PC-3 (cell line): ENCODE measurements at regions not wholly inside any gene's neighbourhood (a gene's known extent, or its start where the extent isn't known, plus 50 kb on each side); places are given as distances from the start of the nearest gene placed in this dataset.
"Not testable (repeated sequence)": the region's sequence is repeated elsewhere in the genome, so short reads cannot be mapped to it uniquely, and the experiment has no call there.

ENCODE experiments used
- ATAC-seq: fragments of 200-7000 bp; cut with Tn5 transposase; 2 replicates; pipeline ENCODE4 v1.9.1; 2020; ENCODE audit warnings: mild to moderate bottlenecking, moderate library complexity
- BruUV-seq: library from RNA; stranded (reverse); fragments of 400-500 nt; replicated peaks from 2 replicates; lab custom pipeline; 2021; lab: Mats Ljungman, UMichigan
- CTCF ChIA-PET: fragments of 300-600 bp; sonication (Branson Sonifier 250); formaldehyde crosslinking; loops from one replicate; lab custom pipeline; 2022; ENCODE audit warnings: antibody characterized with exemption; lab: Charles Lee
- POLR2A ChIA-PET: fragments of 300-600 bp; sonication (Branson Sonifier 250); formaldehyde crosslinking; loops from one replicate; lab custom pipeline; 2022; ENCODE audit warnings: antibody characterized with exemption; ENCODE audit not compliant: unreplicated experiment; lab: Charles Lee
- DNase-seq: peaks from one replicate; pipeline ENCODE4 v3.0.0-alpha.2; 2015
- H2AFZ ChIP-seq: fragments of 300-600 bp; sonication (generic); 2 replicates; pipeline ENCODE4 v1.6.0; 2016; ENCODE audit warnings: antibody characterized with exemption, low read length
- H3F3A ChIP-seq: fragments of 300-600 bp; sonication (generic); one replicate; pipeline ENCODE4 v1.6.0; 2017; ENCODE audit warnings: antibody characterized with exemption, low read length, control low read depth, mild to moderate bottlenecking; ENCODE audit not compliant: unreplicated experiment
- H3K27ac ChIP-seq: fragments of 300-600 bp; sonication (generic); 2 replicates; pipeline ENCODE4 v1.5.1; 2016; ENCODE audit warnings: mild to moderate bottlenecking, low read length
- H3K27me3 ChIP-seq: fragments of 300-600 bp; sonication (generic); 2 replicates; pipeline ENCODE4 v1.6.1; 2016; ENCODE audit warnings: low read length, mixed read lengths
- H3K36me3 ChIP-seq: fragments of 300-600 bp; sonication (generic); 2 replicates; pipeline ENCODE4 v1.6.1; 2016; ENCODE audit warnings: low read depth, mixed run types, low read length, mixed read lengths
- H3K4me1 ChIP-seq: fragments of 300-600 bp; sonication (generic); 2 replicates; pipeline ENCODE4 v1.5.1; 2016; ENCODE audit warnings: low read length; ENCODE audit not compliant: insufficient read depth
- H3K4me2 ChIP-seq: fragments of 300-600 bp; sonication (generic); 2 replicates; pipeline ENCODE4 v1.6.0; 2016; ENCODE audit warnings: low read length
- H3K4me3 ChIP-seq: fragments of 300-600 bp; sonication (generic); 2 replicates; pipeline ENCODE4 v1.5.1; 2016; ENCODE audit warnings: mild to moderate bottlenecking, low read length, mixed read lengths
- H3K79me2 ChIP-seq: fragments of 300-600 bp; sonication (generic); 2 replicates; pipeline ENCODE4 v1.6.1; 2017; ENCODE audit warnings: low read length, mixed read lengths
- H3K9ac ChIP-seq: fragments of 300-600 bp; sonication (generic); 2 replicates; pipeline ENCODE4 v1.6.0; 2016; ENCODE audit warnings: mild to moderate bottlenecking, low read length
- H3K9me2 ChIP-seq: fragments of 300-600 bp; sonication (generic); replicated peaks from 2 replicates; pipeline ENCODE4 v1.6.1; 2016; ENCODE audit warnings: mixed run types, low read length, mixed read lengths
- H3K9me3 ChIP-seq: fragments of 300-600 bp; sonication (generic); 2 replicates; pipeline ENCODE4 v1.6.1; 2016; ENCODE audit warnings: low read length, mixed read lengths
- H4K20me1 ChIP-seq: fragments of 300-600 bp; sonication (generic); 2 replicates; pipeline ENCODE4 v1.6.1; 2016; ENCODE audit warnings: low read length, mixed read lengths
- CTCF ChIP-seq: fragments of 300-600 bp; sonication (generic); conservative IDR thresholded peaks from 2 replicates; pipeline ENCODE4 v1.5.1; 2017; ENCODE audit warnings: antibody characterized with exemption, low read depth, mild to moderate bottlenecking, low read length
- EZH2 ChIP-seq: fragments of 300-600 bp; sonication (generic); IDR thresholded peaks from one replicate; pipeline ENCODE4 v1.6.1; 2017; ENCODE audit warnings: antibody characterized with exemption, mild to moderate bottlenecking, low read length; ENCODE audit not compliant: unreplicated experiment
- EZH2phosphoT487 ChIP-seq: fragments of 300-600 bp; sonication (generic); IDR thresholded peaks from 2 replicates; pipeline ENCODE4 v1.6.1; 2018; ENCODE audit warnings: mild to moderate bottlenecking, antibody characterized with exemption, low read length, borderline replicate concordance
- intact Hi-C: fragments of 100-400 bp; cut with micrococcal nuclease; formaldehyde crosslinking; loops from 2 replicates; pipeline ENCODE4 v1.9.0; 2023

- H3K36me3 ChIP-seq, H3K79me2 ChIP-seq, intact Hi-C loops, H3K9me3 ChIP-seq, H2AFZ ChIP-seq, H3K4me2 ChIP-seq, H3K9me2 ChIP-seq, DNase-seq, BruUV-seq, H3K9ac ChIP-seq, H3K4me1 ChIP-seq, H3F3A ChIP-seq, H4K20me1 ChIP-seq, H3K4me3 ChIP-seq, H3K27ac ChIP-seq, POLR2A ChIA-PET, CTCF ChIA-PET, ATAC-seq: not testable (repeated sequence)
- peaks cover 11% of the 10 kb centered on the region; the same call in 1 of the 2 replicates for H3K27me3 ChIP-seq
These were observed 354.5 kb downstream of the CEP170 start for GRCh38 chr1:242900558-242900957.

- no peak overlapping the region for H3K9ac ChIP-seq
- no TSS peak for BruUV-seq
- no peaks in the 10 kb centered on the region for H3K79me2 ChIP-seq
- peak; percentile 31 for DNase-seq
- H3K36me3 ChIP-seq, result no peaks in the 10 kb centered on the region
- ChIA-PET POLR2A (no interaction called here), CTCF (no interaction called here)
- no peaks in the 10 kb centered on the region for H3K9me3 ChIP-seq
- peaks cover 7% of the 10 kb centered on the region; the same call in 1 of the 2 replicates for H3K27me3 ChIP-seq
- no peaks in the 10 kb centered on the region for H3K4me1 ChIP-seq
- no peak overlapping the region for H3K4me2 ChIP-seq
- ATAC-seq, result no peak
- TF ChIP-seq CTCF (no peak), EZH2phosphoT487 (no peak), EZH2 (no peak)
- H3K9me2 ChIP-seq, result no peaks in the 10 kb centered on the region
- no peaks in the 10 kb centered on the region for H4K20me1 ChIP-seq
- H2AFZ ChIP-seq, result no peak overlapping the region
- intact Hi-C loops, result no loop called here
- no peak overlapping the region for H3K27ac ChIP-seq
- no peaks in the 10 kb centered on the region for H3F3A ChIP-seq
- H3K4me3 ChIP-seq, result no peak overlapping the region
These were observed 364.8 kb downstream of the CEP170 start for GRCh38 chr1:242890192-242890741.

- Histone ChIP-seq H3K9me2 (no peaks in the 10 kb centered on the region), H3K9ac (no peak overlapping the region), H3K36me3 (no peaks in the 10 kb centered on the region), H3F3A (no peaks in the 10 kb centered on the region), H3K4me3 (no peak overlapping the region), H3K27ac (no peak overlapping the region), H4K20me1 (no peaks in the 10 kb centered on the region), H3K4me2 (no peak overlapping the region), H3K9me3 (no peaks in the 10 kb centered on the region), H2AFZ (no peak overlapping the region), H3K27me3 (peaks cover 11% of the 10 kb centered on the region; the same call in 1 of the 2 replicates), H3K4me1 (no peaks in the 10 kb centered on the region), H3K79me2 (no peaks in the 10 kb centered on the region)
- no peak for TF ChIP-seq CTCF
- no peak for TF ChIP-seq EZH2phosphoT487
- TF ChIP-seq EZH2, result no peak
- ATAC-seq (no peak), DNase-seq (no peak)
- BruUV-seq, result no TSS peak
- POLR2A ChIA-PET, result no interaction called here
- CTCF ChIA-PET, result no interaction called here
- intact Hi-C loops, result no loop called here
These were observed 361.6 kb upstream of the PLD5 start for GRCh38 chr1:242886137-242886536.

GRCh38 chr1:242880022-242880421, 355.5 kb upstream of the PLD5 start:
- H3K9ac ChIP-seq, H4K20me1 ChIP-seq, ATAC-seq, H2AFZ ChIP-seq, CTCF ChIA-PET, BruUV-seq, POLR2A ChIA-PET, H3K27ac ChIP-seq, H3K9me3 ChIP-seq, H3K4me2 ChIP-seq, H3K4me3 ChIP-seq, H3K79me2 ChIP-seq, intact Hi-C loops, H3F3A ChIP-seq, DNase-seq, H3K4me1 ChIP-seq, H3K9me2 ChIP-seq, H3K36me3 ChIP-seq: not testable (repeated sequence)
- H3K27me3 ChIP-seq, result peaks cover 52% of the 10 kb centered on the region
